ENCODE measurements at regions not wholly inside any gene's neighbourhood (a gene's known extent, or its start where the extent isn't known, plus 50 kb on each side); places are given as distances from the start of the nearest gene placed in this dataset.

- TF ChIP-seq CTCF (IDR thresholded peaks at IDR 0.05) (no peak), POLR2A (IDR thresholded peaks at IDR 0.05) (no peak)
These were observed 52.8 kb upstream of the PPP1R12A start for GRCh38 chr12:79987731-79988130.
